ENCODE measurements at regions not wholly inside any gene's neighbourhood (a gene's known extent, or its start where the extent isn't known, plus 50 kb on each side); places are given as distances from the start of the nearest gene placed in this dataset.

DNA sequence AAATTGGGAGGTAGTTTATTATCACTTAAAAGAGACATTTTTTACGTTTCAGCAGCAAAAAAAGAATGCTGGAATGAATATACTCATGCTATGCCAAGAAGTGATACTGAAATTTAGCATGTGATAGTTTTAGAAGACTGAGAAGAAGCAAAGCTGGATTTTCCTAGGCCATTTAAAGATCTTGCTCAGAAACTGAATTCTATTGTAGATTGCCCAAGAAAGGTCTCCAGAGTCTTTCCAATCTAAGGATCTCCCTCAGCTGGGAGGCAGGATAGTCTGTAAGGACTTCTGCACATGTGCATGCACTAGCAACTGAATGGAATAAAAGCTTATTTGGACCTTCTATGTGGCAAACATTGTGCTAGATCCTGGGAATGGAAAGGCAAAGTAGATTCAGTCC lies 334.5 kb downstream of the DTWD2 start:
- CTCF ChIA-PET = no interaction called here
- Mint-ChIP-seq H3K4me1 (ENCODE audit: low read depth, unreplicated experiment) (no peaks in the 10 kb centered on the region), H3K36me3 (ENCODE audit: insufficient read depth, unreplicated experiment) (no peaks in the 10 kb centered on the region), H3K4me3 (ENCODE audit: low read depth, unreplicated experiment) (no peak overlapping the region), H3K27me3 (ENCODE audit: unreplicated experiment) (no peaks in the 10 kb centered on the region), H3K27ac (ENCODE audit: unreplicated experiment) (no peak overlapping the region), H3K9me3 (ENCODE audit: low read depth, unreplicated experiment) (peaks cover 21% of the 10 kb centered on the region)
- DNase-seq = no peak
- no TSS peak for BruUV-seq (replicated peaks)
- TF ChIP-seq, protein P1, sequence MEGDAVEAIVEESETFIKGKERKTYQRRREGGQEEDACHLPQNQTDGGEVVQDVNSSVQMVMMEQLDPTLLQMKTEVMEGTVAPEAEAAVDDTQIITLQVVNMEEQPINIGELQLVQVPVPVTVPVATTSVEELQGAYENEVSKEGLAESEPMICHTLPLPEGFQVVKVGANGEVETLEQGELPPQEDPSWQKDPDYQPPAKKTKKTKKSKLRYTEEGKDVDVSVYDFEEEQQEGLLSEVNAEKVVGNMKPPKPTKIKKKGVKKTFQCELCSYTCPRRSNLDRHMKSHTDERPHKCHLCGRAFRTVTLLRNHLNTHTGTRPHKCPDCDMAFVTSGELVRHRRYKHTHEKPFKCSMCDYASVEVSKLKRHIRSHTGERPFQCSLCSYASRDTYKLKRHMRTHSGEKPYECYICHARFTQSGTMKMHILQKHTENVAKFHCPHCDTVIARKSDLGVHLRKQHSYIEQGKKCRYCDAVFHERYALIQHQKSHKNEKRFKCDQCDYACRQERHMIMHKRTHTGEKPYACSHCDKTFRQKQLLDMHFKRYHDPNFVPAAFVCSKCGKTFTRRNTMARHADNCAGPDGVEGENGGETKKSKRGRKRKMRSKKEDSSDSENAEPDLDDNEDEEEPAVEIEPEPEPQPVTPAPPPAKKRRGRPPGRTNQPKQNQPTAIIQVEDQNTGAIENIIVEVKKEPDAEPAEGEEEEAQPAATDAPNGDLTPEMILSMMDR (IDR thresholded peaks at IDR 0.05; ENCODE audit: unreplicated experiment) = no peak
- intact Hi-C loops (cut with micrococcal nuclease; ENCODE audit: unreplicated experiment) = no loop called here

DNA sequence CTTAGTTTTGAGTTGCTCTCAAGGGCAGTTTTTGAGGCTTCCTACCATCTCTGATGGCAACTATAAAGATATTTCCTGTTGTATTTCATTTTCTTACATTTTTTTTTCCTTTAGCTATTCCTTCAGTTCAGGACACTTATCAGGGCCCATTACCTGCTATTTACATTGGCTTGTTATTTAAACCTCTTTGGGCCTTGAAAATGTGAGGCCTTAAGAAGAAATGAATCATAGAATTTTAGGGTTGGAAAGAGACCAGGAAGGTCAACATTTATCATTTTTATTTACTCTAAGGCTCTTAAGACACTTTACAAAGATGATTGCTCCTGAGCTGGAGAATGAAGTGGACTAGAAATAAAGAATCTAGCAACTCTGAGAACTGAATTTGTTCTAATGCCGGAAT lies 335.2 kb downstream of the DTWD2 start:
- Mint-ChIP-seq H3K27ac (ENCODE audit: unreplicated experiment) (no peak overlapping the region), H3K4me3 (ENCODE audit: low read depth, unreplicated experiment) (no peak overlapping the region), H3K36me3 (ENCODE audit: insufficient read depth, unreplicated experiment) (no peaks in the 10 kb centered on the region), H3K9me3 (ENCODE audit: low read depth, unreplicated experiment) (peaks cover 18% of the 10 kb centered on the region), H3K27me3 (ENCODE audit: unreplicated experiment) (no peaks in the 10 kb centered on the region), H3K4me1 (ENCODE audit: low read depth, unreplicated experiment) (no peaks in the 10 kb centered on the region)
- DNase-seq = no peak
- CTCF ChIA-PET = no interaction called here
- BruUV-seq (replicated peaks) = no TSS peak
- TF ChIP-seq, protein P1 (IDR thresholded peaks at IDR 0.05; ENCODE audit: unreplicated experiment) = no peak
- intact Hi-C loops (cut with micrococcal nuclease; ENCODE audit: unreplicated experiment) = no loop called here

DNA sequence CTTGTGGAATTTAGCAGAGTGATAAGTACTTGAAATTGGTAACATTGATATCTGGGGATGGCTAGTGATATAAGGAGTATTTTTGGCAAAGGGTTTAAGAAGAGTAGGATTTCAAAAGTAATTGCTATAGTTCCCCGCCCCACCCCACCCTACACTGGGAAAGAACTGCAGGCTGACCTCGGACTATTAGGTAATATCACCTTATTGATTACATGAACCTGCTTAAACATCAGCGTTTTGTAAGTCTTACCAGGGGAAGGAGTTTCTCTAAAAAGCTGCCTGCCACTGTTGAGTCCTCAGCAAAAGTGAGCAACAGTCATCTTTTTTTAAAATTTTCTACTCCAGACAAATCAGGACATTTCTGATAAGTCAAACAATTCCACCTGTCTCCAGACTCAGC lies 337.3 kb downstream of the DTWD2 start:
- Mint-ChIP-seq H3K4me3 (ENCODE audit: low read depth, unreplicated experiment) (no peak overlapping the region), H3K9me3 (ENCODE audit: low read depth, unreplicated experiment) (peaks cover 10% of the 10 kb centered on the region), H3K4me1 (ENCODE audit: low read depth, unreplicated experiment) (no peaks in the 10 kb centered on the region), H3K27me3 (ENCODE audit: unreplicated experiment) (no peaks in the 10 kb centered on the region), H3K36me3 (ENCODE audit: insufficient read depth, unreplicated experiment) (no peaks in the 10 kb centered on the region), H3K27ac (ENCODE audit: unreplicated experiment) (no peak overlapping the region)
- intact Hi-C loops (cut with micrococcal nuclease; ENCODE audit: unreplicated experiment) = no loop called here
- DNase-seq = no peak
- TF ChIP-seq, protein P1 (IDR thresholded peaks at IDR 0.05; ENCODE audit: unreplicated experiment) = no peak
- BruUV-seq (replicated peaks) = no TSS peak
- CTCF ChIA-PET = no interaction called here

DNA sequence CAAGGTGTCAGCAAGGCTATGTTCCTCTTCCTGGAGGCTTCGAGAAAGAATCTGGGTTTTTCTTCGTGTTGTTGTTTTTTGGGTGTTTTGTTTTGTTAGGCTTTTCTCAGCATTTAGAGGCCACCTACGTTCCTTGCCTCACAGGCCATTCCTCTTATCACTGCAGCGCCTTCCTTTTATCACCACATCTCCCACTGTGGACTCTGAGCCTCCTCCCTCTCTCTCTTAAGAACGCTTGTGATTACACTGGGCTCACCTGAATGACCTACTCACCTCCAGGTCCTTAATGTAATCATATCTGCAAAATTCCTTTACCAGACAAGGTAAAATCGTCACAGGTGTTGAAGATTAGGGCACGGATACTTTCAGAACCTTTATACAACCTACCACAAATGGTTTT lies 340.8 kb downstream of the DTWD2 start:
- H3K4me1 Mint-ChIP-seq (ENCODE audit: low read depth, unreplicated experiment) = no peaks in the 10 kb centered on the region
- CTCF ChIA-PET = no interaction called here
- peaks cover 11% of the 10 kb centered on the region for H3K9me3 Mint-ChIP-seq (ENCODE audit: low read depth, unreplicated experiment)
- TF ChIP-seq, protein P1 (IDR thresholded peaks at IDR 0.05; ENCODE audit: unreplicated experiment) = no peak
- intact Hi-C loops (cut with micrococcal nuclease; ENCODE audit: unreplicated experiment) = no loop called here
- no peak overlapping the region for H3K4me3 Mint-ChIP-seq (ENCODE audit: low read depth, unreplicated experiment)
- no peak overlapping the region for H3K27ac Mint-ChIP-seq (ENCODE audit: unreplicated experiment)
- H3K36me3 Mint-ChIP-seq (ENCODE audit: insufficient read depth, unreplicated experiment) = no peaks in the 10 kb centered on the region
- no peaks in the 10 kb centered on the region for H3K27me3 Mint-ChIP-seq (ENCODE audit: unreplicated experiment)
- BruUV-seq (replicated peaks) = no TSS peak
- no peak for DNase-seq

DNA sequence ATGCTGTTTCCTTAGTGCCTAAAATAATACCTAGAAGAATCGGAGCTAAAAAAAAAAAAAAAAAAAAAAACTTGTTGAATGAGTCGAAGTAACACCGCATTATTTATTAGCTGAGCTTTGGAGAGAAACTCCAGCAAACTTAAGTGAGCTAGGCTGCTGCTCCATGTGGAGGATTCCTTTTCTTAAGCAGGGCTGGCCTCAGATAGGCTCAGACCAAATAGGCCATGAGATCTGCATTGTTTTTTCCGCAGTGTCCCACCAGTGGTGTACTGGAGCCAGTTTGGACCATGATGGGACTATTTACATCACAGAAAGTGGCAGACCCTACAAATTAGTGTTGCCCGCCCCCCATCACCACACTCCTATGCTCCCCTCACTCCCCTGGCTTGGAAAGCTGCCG lies 341.4 kb downstream of the DTWD2 start:
- TF ChIP-seq, protein P1 (IDR thresholded peaks at IDR 0.05; ENCODE audit: unreplicated experiment) = no peak
- intact Hi-C loops (cut with micrococcal nuclease; ENCODE audit: unreplicated experiment) = no loop called here
- Mint-ChIP-seq H3K4me3 (ENCODE audit: low read depth, unreplicated experiment) (no peak overlapping the region), H3K9me3 (ENCODE audit: low read depth, unreplicated experiment) (peaks cover 8% of the 10 kb centered on the region), H3K36me3 (ENCODE audit: insufficient read depth, unreplicated experiment) (no peaks in the 10 kb centered on the region), H3K27ac (ENCODE audit: unreplicated experiment) (no peak overlapping the region), H3K4me1 (ENCODE audit: low read depth, unreplicated experiment) (no peaks in the 10 kb centered on the region), H3K27me3 (ENCODE audit: unreplicated experiment) (no peaks in the 10 kb centered on the region)
- CTCF ChIA-PET = no interaction called here
- no peak for DNase-seq
- no TSS peak for BruUV-seq (replicated peaks)
